ENCODE measurements at regions not wholly inside any gene's neighbourhood (a gene's known extent, or its start where the extent isn't known, plus 50 kb on each side); places are given as distances from the start of the nearest gene placed in this dataset.

DNA sequence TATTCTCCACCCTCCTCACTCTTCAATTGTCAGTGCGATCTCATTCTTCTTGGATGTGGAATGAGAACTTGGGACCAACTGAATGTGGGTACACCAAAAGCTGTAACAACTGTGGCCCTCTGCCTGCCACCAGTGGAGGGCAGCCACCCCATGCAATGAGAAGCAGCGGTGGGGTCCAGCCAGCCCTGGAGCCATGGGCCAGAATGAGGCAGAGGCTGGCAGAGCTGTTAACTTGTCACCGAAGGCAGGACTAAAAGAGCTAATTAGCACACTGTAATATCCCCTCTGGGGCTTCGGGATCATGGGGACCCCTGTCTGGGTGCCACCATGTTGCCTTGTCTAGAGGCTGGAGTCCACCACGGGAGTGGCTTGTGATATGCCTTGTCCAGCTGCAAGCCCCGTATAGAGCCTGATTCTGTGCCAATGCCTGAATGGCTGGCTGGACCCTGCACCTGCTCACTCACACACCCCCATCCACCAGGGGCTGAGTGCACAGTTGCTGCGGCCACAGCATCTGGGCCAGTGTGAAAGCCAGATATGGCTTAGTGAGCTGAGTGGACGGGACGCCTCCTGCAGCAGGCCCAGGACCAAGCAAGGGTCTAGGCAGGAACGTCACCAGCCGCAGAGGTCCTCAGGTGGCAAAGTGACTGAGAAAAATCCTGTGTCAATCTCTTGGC, 680.5 kb downstream of the DSC3 start:
- DNase-seq (ENCODE audit: low read depth), result no peak
- TF ChIP-seq, protein P1, sequence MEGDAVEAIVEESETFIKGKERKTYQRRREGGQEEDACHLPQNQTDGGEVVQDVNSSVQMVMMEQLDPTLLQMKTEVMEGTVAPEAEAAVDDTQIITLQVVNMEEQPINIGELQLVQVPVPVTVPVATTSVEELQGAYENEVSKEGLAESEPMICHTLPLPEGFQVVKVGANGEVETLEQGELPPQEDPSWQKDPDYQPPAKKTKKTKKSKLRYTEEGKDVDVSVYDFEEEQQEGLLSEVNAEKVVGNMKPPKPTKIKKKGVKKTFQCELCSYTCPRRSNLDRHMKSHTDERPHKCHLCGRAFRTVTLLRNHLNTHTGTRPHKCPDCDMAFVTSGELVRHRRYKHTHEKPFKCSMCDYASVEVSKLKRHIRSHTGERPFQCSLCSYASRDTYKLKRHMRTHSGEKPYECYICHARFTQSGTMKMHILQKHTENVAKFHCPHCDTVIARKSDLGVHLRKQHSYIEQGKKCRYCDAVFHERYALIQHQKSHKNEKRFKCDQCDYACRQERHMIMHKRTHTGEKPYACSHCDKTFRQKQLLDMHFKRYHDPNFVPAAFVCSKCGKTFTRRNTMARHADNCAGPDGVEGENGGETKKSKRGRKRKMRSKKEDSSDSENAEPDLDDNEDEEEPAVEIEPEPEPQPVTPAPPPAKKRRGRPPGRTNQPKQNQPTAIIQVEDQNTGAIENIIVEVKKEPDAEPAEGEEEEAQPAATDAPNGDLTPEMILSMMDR (IDR thresholded peaks at IDR 0.05; ENCODE audit: insufficient read depth, low read length), result no peak
- no peak overlapping the region for H3K4me3 ChIP-seq (ENCODE audit: low read depth, low read length)

DNA sequence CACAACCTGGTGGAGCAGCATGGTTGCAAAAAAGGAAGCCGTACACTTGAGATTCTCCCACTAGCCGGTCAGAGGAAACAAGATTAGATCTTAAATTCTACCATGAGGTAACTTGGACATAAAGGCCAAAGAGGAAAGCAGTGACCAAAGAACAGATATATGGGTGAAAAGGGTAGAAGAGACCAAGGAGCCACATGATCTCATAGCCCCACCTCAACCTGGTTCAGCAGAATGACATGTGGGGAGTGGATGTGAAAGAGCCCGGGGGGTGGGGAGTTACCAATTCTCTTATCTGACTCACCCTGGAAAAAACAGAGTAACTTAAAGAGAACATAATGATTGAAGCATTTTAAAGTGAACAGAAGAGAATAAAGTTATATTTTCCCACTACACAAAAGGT, 683.0 kb downstream of the DSC3 start:
- no peak overlapping the region for H3K4me3 ChIP-seq (ENCODE audit: low read depth, low read length)
- TF ChIP-seq, protein P1 (IDR thresholded peaks at IDR 0.05; ENCODE audit: insufficient read depth, low read length), result no peak
- DNase-seq (ENCODE audit: low read depth), result no peak

DNA sequence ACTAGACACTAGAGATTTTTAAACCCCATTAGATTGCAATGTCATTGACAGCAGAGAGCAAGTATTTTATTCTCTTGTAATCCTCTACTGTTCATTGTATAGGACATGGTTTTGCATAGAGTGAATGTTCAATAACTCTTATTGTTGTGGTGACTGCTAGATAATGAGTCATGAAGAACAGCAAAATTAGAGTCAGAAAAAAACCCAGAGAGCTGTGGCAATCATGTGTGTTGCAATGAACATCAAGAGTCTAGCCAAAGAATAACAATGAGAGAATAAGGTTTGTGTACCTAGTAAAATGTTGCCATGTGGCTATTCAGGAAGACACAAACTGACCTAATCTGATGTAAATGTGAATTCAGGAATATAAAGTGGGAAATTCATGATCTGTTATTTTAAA, 684.0 kb downstream of the DSC3 start:
- peak; percentile 1 for DNase-seq (ENCODE audit: low read depth)
- TF ChIP-seq, protein P1 (IDR thresholded peaks at IDR 0.05; ENCODE audit: insufficient read depth, low read length), result no peak
- H3K4me3 ChIP-seq (ENCODE audit: low read depth, low read length), result no peak overlapping the region

DNA sequence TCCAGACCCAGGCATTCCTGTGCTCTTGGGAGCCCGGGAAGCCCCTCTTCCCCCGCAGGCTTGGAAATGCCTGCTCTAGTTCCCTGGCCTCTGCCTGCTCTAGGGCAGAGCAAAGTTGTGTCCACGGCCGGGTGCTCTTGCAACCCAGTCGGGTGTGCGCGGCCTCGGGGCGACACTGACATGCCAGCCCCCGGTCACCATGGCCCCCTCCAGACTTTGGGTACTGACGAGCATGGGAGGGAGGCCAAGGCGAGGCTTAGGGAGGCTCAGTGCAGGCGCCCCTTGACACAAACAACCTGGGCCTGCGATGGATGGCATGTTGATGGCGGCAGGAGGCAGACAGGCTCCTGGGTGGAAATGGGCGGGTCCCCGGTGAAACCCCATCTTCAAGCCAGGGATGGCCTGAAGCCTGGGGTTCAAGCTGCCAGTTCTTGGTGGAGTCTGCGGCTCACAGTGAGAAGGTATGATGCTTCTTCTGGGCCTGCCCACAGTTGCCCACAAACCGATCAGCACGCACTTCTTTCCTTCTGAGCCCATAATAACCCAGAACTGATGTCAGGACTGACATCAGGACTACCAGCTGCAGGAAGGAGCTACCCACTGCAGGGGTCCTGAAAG, 689.9 kb downstream of the DSC3 start:
- TF ChIP-seq, protein P1 (IDR thresholded peaks at IDR 0.05; ENCODE audit: insufficient read depth, low read length), result no peak
- no peak overlapping the region for H3K4me3 ChIP-seq (ENCODE audit: low read depth, low read length)
- DNase-seq (ENCODE audit: low read depth), result no peak

DNA sequence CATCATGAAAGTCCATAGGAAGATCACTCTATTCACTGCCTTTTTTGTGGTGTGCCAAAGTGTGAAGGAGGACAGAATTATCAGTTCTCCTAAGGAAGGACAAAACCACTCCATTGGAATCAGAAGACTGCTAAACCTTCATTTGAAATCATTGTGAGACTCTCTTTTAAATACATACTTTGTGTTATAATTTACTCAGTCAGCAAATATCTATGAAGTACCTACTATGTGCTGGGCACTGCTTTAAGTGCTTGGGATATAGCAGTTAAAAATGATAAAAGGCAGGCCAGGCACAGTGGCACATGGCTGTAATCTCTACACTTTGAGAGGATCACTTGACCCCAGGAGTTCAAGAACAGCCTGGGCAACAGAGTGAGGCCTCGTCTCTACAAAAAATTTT, 692.3 kb downstream of the DSC3 start:
- TF ChIP-seq, protein P1 (IDR thresholded peaks at IDR 0.05; ENCODE audit: insufficient read depth, low read length), result no peak
- DNase-seq (ENCODE audit: low read depth), result no peak
- no peak overlapping the region for H3K4me3 ChIP-seq (ENCODE audit: low read depth, low read length)

DNA sequence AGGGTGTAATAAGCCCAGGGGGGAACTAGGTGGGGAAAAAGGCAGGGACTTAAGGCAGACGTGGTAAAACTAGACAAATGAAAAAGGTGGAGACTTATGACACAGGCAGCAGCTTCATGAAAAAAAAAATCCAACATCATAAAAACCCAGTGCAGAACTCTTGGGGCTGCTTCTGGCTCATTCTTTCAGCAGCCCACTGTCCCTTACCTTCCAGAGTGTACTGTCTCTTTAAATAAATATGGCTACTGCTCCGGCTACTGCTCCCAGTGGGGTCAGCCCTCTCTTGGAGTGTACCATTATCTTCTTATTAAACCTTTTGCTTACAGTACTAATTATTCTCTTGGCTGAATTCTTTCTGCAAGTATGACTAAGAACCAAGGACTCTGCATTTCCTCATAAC, 699.5 kb downstream of the DSC3 start:
- DNase-seq (ENCODE audit: low read depth), result no peak
- TF ChIP-seq, protein P1 (IDR thresholded peaks at IDR 0.05; ENCODE audit: insufficient read depth, low read length), result no peak

More for the DNA sequence above, 699.5 kb downstream of the DSC3 start:
- H3K4me3 ChIP-seq (ENCODE audit: low read depth, low read length), result no peak overlapping the region
